SU-DHL-6 (cell line): ENCODE measurements at regions not wholly inside any gene's neighbourhood (a gene's known extent, or its start where the extent isn't known, plus 50 kb on each side); places are given as distances from the start of the nearest gene placed in this dataset.

Source experiments
- CTCF ChIP-seq: fragments of 200-600 bp; sonication (generic); IDR thresholded peaks from one replicate; pipeline ENCODE4 v1.5.1; 2017; ENCODE audit warnings: antibody characterized with exemption, mild to moderate bottlenecking, low read length, moderate library complexity; ENCODE audit not compliant: insufficient read depth, poor library complexity, severe bottlenecking
- EZH2phosphoT487 ChIP-seq: fragments of 200-600 bp; sonication (generic), shearing (Covaris generic); conservative IDR thresholded peaks from 2 replicates; pipeline ENCODE4 v1.6.1; 2018; ENCODE audit warnings: mild to moderate bottlenecking, antibody characterized with exemption, low read length, moderate library complexity, mixed read lengths

GRCh38 chr11:134597452-134597851, 185.4 kb upstream of the B3GAT1 start:
- no peak for TF ChIP-seq CTCF
- no peak for TF ChIP-seq EZH2phosphoT487
